Liver (tissue), 8 donors: ENCODE measurements at regions not wholly inside any gene's neighbourhood (a gene's known extent, or its start where the extent isn't known, plus 50 kb on each side); places are given as distances from the start of the nearest gene placed in this dataset.

Source experiments
- DNase-seq: peaks from one replicate; pipeline ENCODE4 v3.0.0-alpha.2; 2017; ENCODE audit warnings: low spot score
- H3K27ac ChIP-seq, 2 donors: one replicate each; pipeline ENCODE4 v1.7.0; 2013; ENCODE audit warnings: inconsistent platforms in 2 of 2, low read length in 2 of 2, control low read depth in 1 of 2, low read depth in 1 of 2, mild to moderate bottlenecking in 1 of 2
- H3K27me3 ChIP-seq, 4 donors: one replicate each; pipeline versions ENCODE4 v1.6.1 to v1.7.0; 2013; ENCODE audit warnings: low read length in 3 of 4, inconsistent platforms in 1 of 4, mild to moderate bottlenecking in 1 of 4, moderate library complexity in 1 of 4; ENCODE audit not compliant: control insufficient read depth in 4 of 4, insufficient read depth in 4 of 4
- H3K36me3 ChIP-seq, 4 donors: one replicate each; pipeline versions ENCODE4 v1.6.1 to v1.7.0; 2013; ENCODE audit warnings: low read length in 3 of 4, mild to moderate bottlenecking in 3 of 4, low read depth in 1 of 4, moderate library complexity in 1 of 4; ENCODE audit not compliant: control insufficient read depth in 4 of 4, insufficient read depth in 3 of 4
- H3K4me1 ChIP-seq, 4 donors: one replicate each; pipeline versions ENCODE4 v1.6.1 to v1.7.0; 2013; ENCODE audit warnings: low read length in 3 of 4, mild to moderate bottlenecking in 3 of 4, moderate library complexity in 1 of 4; ENCODE audit not compliant: control insufficient read depth in 4 of 4, insufficient read depth in 4 of 4
- H3K4me3 ChIP-seq, 3 donors: one replicate each; pipeline versions ENCODE4 v1.6.1 to v1.7.0; 2013; ENCODE audit warnings: low read length in 3 of 3, control low read depth in 1 of 3, low read depth in 1 of 3, mild to moderate bottlenecking in 1 of 3
- H3K9ac ChIP-seq, 2 donors: one replicate each; pipeline ENCODE4 v1.7.0; 2013; ENCODE audit warnings: low read length in 2 of 2, mild to moderate bottlenecking in 2 of 2, moderate library complexity in 2 of 2, control low read depth in 1 of 2, low read depth in 1 of 2
- H3K9me3 ChIP-seq, 4 donors: one replicate each; pipeline versions ENCODE4 v1.6.1 to v1.7.0; 2013; ENCODE audit warnings: low read length in 3 of 4; ENCODE audit not compliant: control insufficient read depth in 4 of 4
- CTCF ChIP-seq: fragments of 150-350 bp; IDR thresholded peaks from 2 replicates; pipeline ENCODE4 v1.5.1; 2017; ENCODE audit warnings: improper control_type of control experiment, low read depth, low read length; ENCODE audit not compliant: missing input control
- EGR1 ChIP-seq, 2 donors: IDR thresholded peaks; 2 replicates each; pipeline ENCODE4 v1.6.1; 2016 to 2018; ENCODE audit warnings: antibody characterized with exemption in 2 of 2, low read depth in 2 of 2
- FOXA1 ChIP-seq: IDR thresholded peaks from 2 replicates; pipeline ENCODE4 v1.6.1; 2016; ENCODE audit warnings: antibody characterized with exemption
- FOXA2 ChIP-seq: IDR thresholded peaks from 2 replicates; pipeline ENCODE4 v1.6.1; 2016; ENCODE audit warnings: antibody characterized with exemption
- GABPA ChIP-seq, 2 donors: IDR thresholded peaks in 1 of 2; conservative IDR thresholded peaks in 1 of 2; 2 replicates each; pipeline ENCODE4 v1.6.1; 2016; ENCODE audit warnings: antibody characterized with exemption in 2 of 2, mild to moderate bottlenecking in 1 of 2, moderate library complexity in 1 of 2
- HNF4A ChIP-seq, 2 donors: conservative IDR thresholded peaks; 2 replicates each; pipeline ENCODE4 v1.6.1; 2016; ENCODE audit warnings: antibody characterized with exemption in 2 of 2, mild to moderate bottlenecking in 2 of 2
- HNF4G ChIP-seq: IDR thresholded peaks from 2 replicates; pipeline ENCODE4 v1.6.1; 2016; ENCODE audit warnings: antibody characterized with exemption
- JUND ChIP-seq, 2 donors: IDR thresholded peaks; 2 replicates each; pipeline ENCODE4 v1.6.1; 2016; ENCODE audit warnings: antibody characterized with exemption in 2 of 2
- NR2F2 ChIP-seq: IDR thresholded peaks from 2 replicates; pipeline ENCODE4 v1.6.1; 2016; ENCODE audit warnings: antibody characterized with exemption
- RAD21 ChIP-seq, 2 donors: IDR thresholded peaks; 2 replicates each; pipeline ENCODE4 v1.6.1; 2016; ENCODE audit warnings: antibody characterized with exemption in 2 of 2, mild to moderate bottlenecking in 2 of 2
- REST ChIP-seq: IDR thresholded peaks from 2 replicates; pipeline ENCODE4 v1.6.1; 2016; ENCODE audit warnings: antibody characterized with exemption, mild to moderate bottlenecking
- RXRA ChIP-seq, 2 donors: IDR thresholded peaks; 2 replicates each; pipeline ENCODE4 v1.6.1; 2017 to 2018; ENCODE audit warnings: antibody characterized with exemption in 2 of 2, mild to moderate bottlenecking in 1 of 2
- SP1 ChIP-seq: IDR thresholded peaks from 2 replicates; pipeline ENCODE4 v1.6.1; 2018; ENCODE audit warnings: antibody characterized with exemption, mild to moderate bottlenecking
- TAF1 ChIP-seq: conservative IDR thresholded peaks from 2 replicates; pipeline ENCODE4 v1.6.1; 2016; ENCODE audit warnings: antibody characterized with exemption, mild to moderate bottlenecking
- YY1 ChIP-seq: IDR thresholded peaks from 2 replicates; pipeline ENCODE4 v1.6.1; 2016; ENCODE audit warnings: antibody characterized with exemption, mild to moderate bottlenecking
- ZBTB33 ChIP-seq: IDR thresholded peaks from 2 replicates; pipeline ENCODE4 v1.6.1; 2016; ENCODE audit warnings: antibody characterized with exemption
- WGBS: extraction: QIAGEN DNeasy Blood & Tissue Kit; methylation state at CpG from one replicate; pipeline ENCODE4 v1.1.7; 2013; 5-methylcytosine and 5-hydroxymethylcytosine counted together
- TF ChIP-seq, protein P1 (sequence below): IDR thresholded peaks from 2 replicates; pipeline ENCODE4 v1.6.1; 2016; ENCODE audit warnings: antibody characterized with exemption
- TF ChIP-seq, protein P2 (sequence below): IDR thresholded peaks from 2 replicates; pipeline ENCODE4 v1.6.1; 2016; ENCODE audit warnings: antibody characterized with exemption
- donor health status: healthy.
- donor health status: healthy.
- donor health status: healthy.
- donor health status: healthy.
- donor health status: healthy.

GRCh38 chr1:199856216-199856780 lies 171.2 kb upstream of the NR5A2 start:
- Histone ChIP-seq H3K9me3 (no peaks in the 10 kb centered on the region), H3K27ac (no peak overlapping the region), H3K4me1 (no peaks in the 10 kb centered on the region), H3K27me3 (no peaks in the 10 kb centered on the region), H3K36me3 (no peaks in the 10 kb centered on the region), H3K4me3 (no peak overlapping the region), H3K9ac (no peak overlapping the region)
- 64% methylated on average over 4 of the region's 4 CpGs for WGBS
- TF ChIP-seq FOXA2 (no peak), FOXA1 (no peak), RXRA (IDR thresholded peaks at IDR 0.05) (no peak), GABPA (IDR thresholded peaks at IDR 0.05 in 1 of 2, conservative IDR thresholded peaks at IDR 0.05 in 1 of 2) (no peak)
- no peak for DNase-seq

GRCh38 chr1:199857108-199857507 lies 170.4 kb upstream of the NR5A2 start:
- WGBS, result 64% methylated on average over 4 of the region's 4 CpGs
- TF ChIP-seq, protein P1, sequence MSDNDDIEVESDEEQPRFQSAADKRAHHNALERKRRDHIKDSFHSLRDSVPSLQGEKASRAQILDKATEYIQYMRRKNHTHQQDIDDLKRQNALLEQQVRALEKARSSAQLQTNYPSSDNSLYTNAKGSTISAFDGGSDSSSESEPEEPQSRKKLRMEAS, result no peak
- no peak for TF ChIP-seq EGR1 (IDR thresholded peaks at IDR 0.05; ENCODE audit: low read depth in 2 of 2)
- TF ChIP-seq JUND (IDR thresholded peaks at IDR 0.05), result no peak
- TF ChIP-seq GABPA (IDR thresholded peaks at IDR 0.05 in 1 of 2, conservative IDR thresholded peaks at IDR 0.05 in 1 of 2), result no peak
- no peak for TF ChIP-seq RAD21 (IDR thresholded peaks at IDR 0.05)
- TF ChIP-seq FOXA1, result no peak
- no peak for TF ChIP-seq YY1
- TF ChIP-seq HNF4A (conservative IDR thresholded peaks at IDR 0.05), result no peak
- TF ChIP-seq CTCF, result no peak
- no peak for TF ChIP-seq NR2F2
- no peak for TF ChIP-seq SP1
- TF ChIP-seq HNF4G, result no peak
- TF ChIP-seq ZBTB33, result no peak
- TF ChIP-seq REST, result no peak
- TF ChIP-seq RXRA (IDR thresholded peaks at IDR 0.05), result no peak
- TF ChIP-seq, protein P2, sequence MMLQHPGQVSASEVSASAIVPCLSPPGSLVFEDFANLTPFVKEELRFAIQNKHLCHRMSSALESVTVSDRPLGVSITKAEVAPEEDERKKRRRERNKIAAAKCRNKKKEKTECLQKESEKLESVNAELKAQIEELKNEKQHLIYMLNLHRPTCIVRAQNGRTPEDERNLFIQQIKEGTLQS, result no peak
- TF ChIP-seq TAF1, result no peak
- no peak for TF ChIP-seq FOXA2
- H3K27me3 ChIP-seq, result no peaks in the 10 kb centered on the region
- H3K27ac ChIP-seq, result no peak overlapping the region
- DNase-seq, result no peak
- H3K9me3 ChIP-seq, result no peaks in the 10 kb centered on the region
- no peak overlapping the region for H3K4me3 ChIP-seq
- no peaks in the 10 kb centered on the region for H3K4me1 ChIP-seq
- H3K36me3 ChIP-seq, result no peaks in the 10 kb centered on the region
- no peak overlapping the region for H3K9ac ChIP-seq
